ENCODE measurements at regions not wholly inside any gene's neighbourhood (a gene's known extent, or its start where the extent isn't known, plus 50 kb on each side); places are given as distances from the start of the nearest gene placed in this dataset.

DNA sequence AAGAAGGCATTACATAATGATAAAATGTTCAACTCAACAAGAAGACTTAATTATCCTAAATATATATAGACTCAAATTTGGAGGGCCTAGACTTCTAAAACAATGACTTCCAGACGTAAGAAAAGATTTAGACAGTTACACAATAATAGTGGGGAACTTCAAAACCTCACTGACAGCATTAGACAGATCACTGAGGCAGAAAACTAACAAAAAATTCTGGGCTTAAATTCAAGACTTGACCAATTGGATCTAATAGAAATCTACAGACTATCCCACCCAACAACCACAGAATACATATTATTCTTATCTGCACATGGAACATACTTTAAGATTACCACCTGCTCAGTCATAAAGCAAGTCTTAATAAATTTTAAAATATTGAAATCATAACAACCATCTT, 93.3 kb upstream of the ARSJ start:
- Histone ChIP-seq H3K4me1 (ENCODE audit: insufficient read depth, low read length) (no peaks in the 10 kb centered on the region), H3K9me3 (ENCODE audit: control insufficient read depth, insufficient read depth, low read length) (no peaks in the 10 kb centered on the region), H3K36me3 (ENCODE audit: insufficient read depth, low read length) (no peaks in the 10 kb centered on the region), H3K9ac (ENCODE audit: low read depth, low read length) (no peak overlapping the region)

DNA sequence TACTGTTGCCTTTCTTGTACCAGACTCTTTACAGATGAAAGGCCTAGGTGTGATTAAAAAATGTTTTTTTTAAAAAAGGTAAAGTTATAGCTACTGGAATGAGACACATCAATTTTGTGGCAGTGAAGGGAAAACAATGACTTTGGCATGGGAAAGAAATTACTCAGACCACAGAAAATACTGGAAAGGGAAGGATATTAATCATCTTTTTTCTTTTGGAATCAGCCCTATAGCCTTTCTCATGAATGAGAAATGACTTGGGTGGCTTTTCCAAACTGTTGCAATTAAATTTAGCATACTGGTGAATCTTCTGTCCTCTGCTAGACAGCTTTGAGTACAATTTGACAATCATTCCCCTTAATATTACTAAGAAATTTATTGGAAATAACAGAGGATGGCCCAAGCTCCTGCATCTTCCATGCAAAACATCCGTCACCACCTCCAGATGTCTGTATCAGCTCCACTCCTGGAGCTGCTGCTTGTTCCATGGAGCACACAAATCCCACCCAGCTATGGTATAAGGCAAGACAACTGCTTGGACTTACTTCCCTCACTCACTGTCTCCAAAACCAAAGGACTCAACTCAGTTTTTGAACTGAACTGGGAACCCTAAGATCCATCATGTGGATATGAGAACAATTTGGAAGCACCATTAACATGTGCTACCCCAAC, 97.6 kb upstream of the ARSJ start:
- Histone ChIP-seq H3K9me3 (ENCODE audit: control insufficient read depth, insufficient read depth, low read length) (no peaks in the 10 kb centered on the region), H3K4me1 (ENCODE audit: insufficient read depth, low read length) (peaks cover 5% of the 10 kb centered on the region; the same call in 1 of the 2 replicates), H3K36me3 (ENCODE audit: insufficient read depth, low read length) (no peaks in the 10 kb centered on the region), H3K9ac (ENCODE audit: low read depth, low read length) (no peak overlapping the region)

DNA sequence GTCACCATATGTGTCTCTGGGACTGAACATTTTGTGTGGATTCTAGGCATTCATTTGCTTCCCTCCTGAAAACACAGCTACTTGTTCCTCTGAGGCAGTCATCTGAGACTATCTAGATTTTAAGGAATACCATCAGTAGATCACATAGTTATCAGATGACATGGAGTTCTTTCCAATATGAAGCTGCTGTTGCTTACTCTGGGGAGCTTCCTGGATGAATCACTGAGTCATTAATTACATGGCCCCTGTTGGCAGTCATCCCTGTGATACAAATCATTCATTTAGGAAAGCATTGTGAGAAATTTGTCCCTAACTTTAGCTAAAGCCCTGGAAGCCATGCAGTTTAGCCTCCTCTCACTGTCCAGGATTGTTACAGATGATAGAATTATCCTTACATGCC, 98.2 kb upstream of the ARSJ start:
- peaks cover 6% of the 10 kb centered on the region; the same call in 1 of the 2 replicates for H3K4me1 ChIP-seq (ENCODE audit: insufficient read depth, low read length)
- H3K9me3 ChIP-seq (ENCODE audit: control insufficient read depth, insufficient read depth, low read length) = no peaks in the 10 kb centered on the region
- no peak overlapping the region for H3K9ac ChIP-seq (ENCODE audit: low read depth, low read length)
- no peaks in the 10 kb centered on the region for H3K36me3 ChIP-seq (ENCODE audit: insufficient read depth, low read length)

DNA sequence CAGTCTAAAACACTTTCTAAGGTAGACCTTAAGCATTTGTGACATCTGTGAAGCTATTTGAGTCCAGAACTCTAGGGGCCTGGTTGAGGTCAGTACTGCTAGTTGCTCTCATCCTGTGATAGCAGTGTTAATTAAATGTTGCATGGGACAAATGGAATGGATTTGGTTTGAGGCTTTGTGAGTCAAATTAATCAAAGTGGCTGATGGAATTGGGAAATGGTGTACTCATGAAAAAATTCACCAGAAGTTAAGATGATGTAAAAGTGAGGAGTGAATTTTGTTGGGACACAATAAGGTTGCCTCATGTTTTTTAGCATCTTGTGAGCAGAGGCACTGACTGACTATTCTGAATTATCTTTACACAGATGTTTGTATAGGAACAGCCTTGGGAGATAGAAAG, 99.2 kb upstream of the ARSJ start:
- Histone ChIP-seq H3K9ac (ENCODE audit: low read depth, low read length) (no peak overlapping the region), H3K4me1 (ENCODE audit: insufficient read depth, low read length) (peaks cover 10% of the 10 kb centered on the region), H3K9me3 (ENCODE audit: control insufficient read depth, insufficient read depth, low read length) (no peaks in the 10 kb centered on the region), H3K36me3 (ENCODE audit: insufficient read depth, low read length) (no peaks in the 10 kb centered on the region)

DNA sequence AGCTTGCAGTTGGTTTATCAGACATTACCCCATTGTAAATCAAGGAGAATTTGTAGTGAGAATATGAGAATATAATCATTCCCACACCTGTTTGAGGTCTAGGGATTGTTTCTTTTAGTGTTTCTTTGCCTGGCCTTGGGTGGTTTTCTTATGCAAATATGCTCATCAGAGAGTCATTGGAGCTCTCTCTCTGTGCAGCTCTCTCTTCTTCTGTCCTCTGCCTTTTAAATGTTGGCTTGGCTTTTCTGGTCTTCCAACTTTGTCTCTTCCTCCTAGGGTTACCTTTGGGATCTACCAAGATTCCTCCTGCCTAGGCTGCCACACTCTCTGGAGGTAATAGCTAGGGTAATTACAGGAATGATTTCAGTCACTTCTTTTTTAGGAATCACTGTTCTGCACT, 102.3 kb upstream of the ARSJ start:
- no peak overlapping the region for H3K9ac ChIP-seq (ENCODE audit: low read depth, low read length)
- H3K36me3 ChIP-seq (ENCODE audit: insufficient read depth, low read length) = no peaks in the 10 kb centered on the region
- H3K9me3 ChIP-seq (ENCODE audit: control insufficient read depth, insufficient read depth, low read length) = no peaks in the 10 kb centered on the region
- H3K4me1 ChIP-seq (ENCODE audit: insufficient read depth, low read length) = peaks cover 10% of the 10 kb centered on the region

DNA sequence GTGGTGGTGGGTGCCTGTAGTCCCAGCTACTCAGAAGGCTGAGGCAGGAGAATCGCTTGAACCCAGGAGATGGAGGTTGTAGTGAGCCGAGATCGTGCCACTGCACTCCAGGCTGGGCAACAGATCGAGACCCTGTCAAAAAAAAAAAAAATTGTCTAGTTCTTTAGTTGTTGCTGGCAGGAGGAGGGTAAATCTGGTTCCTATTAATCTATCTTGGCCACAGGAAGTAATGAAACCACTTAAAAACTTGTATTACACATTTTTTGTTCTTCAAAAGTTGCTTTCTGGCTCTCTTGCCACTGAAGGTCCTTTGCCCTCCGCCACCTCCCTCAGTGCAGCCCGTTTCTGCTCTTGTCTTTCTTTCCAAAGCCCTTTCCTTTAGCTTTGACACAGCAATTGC, 102.9 kb upstream of the ARSJ start:
- no peaks in the 10 kb centered on the region for H3K36me3 ChIP-seq (ENCODE audit: insufficient read depth, low read length)

DNA sequence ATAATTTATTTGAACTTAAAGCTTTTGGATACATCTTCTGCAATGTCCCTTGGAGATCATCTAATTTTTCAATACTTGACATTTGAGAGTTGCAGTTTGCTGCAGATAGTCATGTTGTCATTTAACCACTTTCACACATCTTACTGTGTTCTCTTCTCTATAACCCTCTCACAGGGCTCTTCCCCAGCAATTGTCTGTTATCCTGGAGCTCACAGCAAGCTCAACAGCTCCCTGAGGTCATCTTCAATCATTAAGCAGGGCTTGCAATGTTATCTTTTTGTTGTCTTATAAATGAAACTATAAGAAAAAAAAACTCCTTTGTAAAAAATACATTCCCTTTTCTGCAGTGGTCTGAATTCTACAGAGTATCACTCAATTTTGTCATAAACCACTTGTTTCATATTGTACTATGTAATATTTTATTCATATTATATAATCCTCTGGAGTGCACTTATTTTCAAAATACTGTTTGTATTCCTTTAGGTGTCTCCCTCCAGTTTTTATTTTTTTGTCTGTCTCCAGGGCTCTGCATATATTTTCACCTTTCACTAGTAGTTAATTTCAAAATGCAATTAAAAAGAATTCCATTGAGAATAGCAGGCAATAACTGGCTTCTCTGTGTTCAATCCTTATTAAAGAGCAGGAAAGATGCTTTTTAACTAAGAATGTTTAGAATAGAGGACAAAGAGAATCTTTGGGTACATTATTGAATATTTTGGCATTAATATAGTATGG, 106.3 kb upstream of the ARSJ start:
- Histone ChIP-seq H3K9ac (ENCODE audit: low read depth, low read length) (no peak overlapping the region), H3K4me1 (ENCODE audit: insufficient read depth, low read length) (peaks cover 18% of the 10 kb centered on the region), H3K36me3 (ENCODE audit: insufficient read depth, low read length) (no peaks in the 10 kb centered on the region), H3K9me3 (ENCODE audit: control insufficient read depth, insufficient read depth, low read length) (peaks cover 6% of the 10 kb centered on the region)

More for the DNA sequence above, 102.9 kb upstream of the ARSJ start:
- no peaks in the 10 kb centered on the region for H3K9me3 ChIP-seq (ENCODE audit: control insufficient read depth, insufficient read depth, low read length)
- H3K9ac ChIP-seq (ENCODE audit: low read depth, low read length) = no peak overlapping the region
- peaks cover 10% of the 10 kb centered on the region for H3K4me1 ChIP-seq (ENCODE audit: insufficient read depth, low read length)

DNA sequence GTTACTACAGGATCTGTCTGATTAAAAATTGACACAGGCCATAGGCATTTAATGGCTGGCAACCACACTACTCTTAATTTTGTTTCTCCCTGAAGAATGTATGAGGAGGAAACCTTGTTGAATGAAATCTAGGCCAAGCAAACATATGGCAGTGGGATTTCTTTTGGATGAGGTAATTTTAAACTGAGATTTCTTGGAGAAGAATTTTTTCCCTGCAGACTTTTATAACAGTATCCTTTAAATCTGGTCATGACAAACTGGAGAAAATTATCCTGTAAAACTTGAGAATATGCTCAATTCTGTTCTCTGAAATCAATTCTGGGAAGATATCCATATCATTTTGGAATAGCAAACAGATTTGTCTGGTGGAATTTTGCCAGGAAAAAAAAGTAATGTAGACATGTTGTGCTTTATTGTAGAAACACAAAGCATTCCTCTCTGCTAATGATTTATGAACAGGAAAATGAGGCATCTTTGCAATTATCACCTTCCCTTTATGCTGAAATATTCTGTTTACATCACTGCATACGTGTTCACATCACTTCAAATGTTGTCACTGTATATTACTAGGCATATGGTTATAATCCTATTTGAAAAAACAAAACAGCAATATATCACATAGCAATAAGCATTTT, 108.3 kb upstream of the ARSJ start:
- Histone ChIP-seq H3K4me1 (ENCODE audit: insufficient read depth, low read length) (peaks cover 12% of the 10 kb centered on the region), H3K9me3 (ENCODE audit: control insufficient read depth, insufficient read depth, low read length) (peaks cover 6% of the 10 kb centered on the region), H3K9ac (ENCODE audit: low read depth, low read length) (no peak overlapping the region), H3K36me3 (ENCODE audit: insufficient read depth, low read length) (no peaks in the 10 kb centered on the region)

DNA sequence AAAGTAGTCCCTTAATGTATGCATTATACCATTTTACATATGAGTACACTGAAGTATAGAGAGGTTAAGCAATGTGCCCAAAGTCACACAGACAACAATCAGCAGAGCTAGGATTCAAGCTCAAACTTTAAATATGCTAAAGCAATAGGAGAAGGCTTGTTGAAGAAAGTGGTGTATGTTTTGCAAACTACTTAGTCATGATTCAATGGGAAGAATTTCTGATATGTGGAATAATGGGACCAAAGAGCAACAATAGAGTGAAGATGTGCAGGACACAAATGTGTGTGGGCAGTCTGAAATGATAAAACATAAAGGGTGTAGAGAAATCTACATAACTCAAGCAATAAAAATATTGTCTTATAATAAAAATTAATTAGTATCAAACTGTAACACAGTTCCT, 109.0 kb upstream of the ARSJ start:
- Histone ChIP-seq H3K9ac (ENCODE audit: low read depth, low read length) (no peak overlapping the region), H3K4me1 (ENCODE audit: insufficient read depth, low read length) (peaks cover 9% of the 10 kb centered on the region; the same call in 1 of the 2 replicates), H3K36me3 (ENCODE audit: insufficient read depth, low read length) (no peaks in the 10 kb centered on the region), H3K9me3 (ENCODE audit: control insufficient read depth, insufficient read depth, low read length) (peaks cover 6% of the 10 kb centered on the region)

DNA sequence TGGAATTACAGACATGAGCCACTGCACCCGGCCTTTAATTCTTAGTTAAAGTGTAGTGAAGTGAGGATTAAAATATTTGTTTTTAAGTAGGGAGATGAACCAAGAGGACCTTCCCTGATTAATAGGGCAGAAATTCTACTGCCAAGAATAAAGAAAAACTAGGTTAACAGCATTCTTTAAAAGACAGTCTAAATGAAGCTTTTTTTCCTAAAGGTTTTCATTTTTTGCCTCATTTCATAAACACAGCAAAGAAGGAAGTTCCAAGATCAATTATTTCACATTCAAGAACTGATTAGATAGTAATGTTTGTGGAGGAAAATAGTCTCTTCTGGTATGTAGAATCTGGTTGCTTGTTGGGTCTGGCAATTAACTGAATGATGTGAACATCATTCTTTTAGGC, 112.1 kb upstream of the ARSJ start:
- Histone ChIP-seq H3K4me1 (ENCODE audit: insufficient read depth, low read length) (peaks cover 9% of the 10 kb centered on the region; the same call in 1 of the 2 replicates), H3K9me3 (ENCODE audit: control insufficient read depth, insufficient read depth, low read length) (peaks cover 6% of the 10 kb centered on the region), H3K36me3 (ENCODE audit: insufficient read depth, low read length) (no peaks in the 10 kb centered on the region), H3K9ac (ENCODE audit: low read depth, low read length) (no peak overlapping the region)

DNA sequence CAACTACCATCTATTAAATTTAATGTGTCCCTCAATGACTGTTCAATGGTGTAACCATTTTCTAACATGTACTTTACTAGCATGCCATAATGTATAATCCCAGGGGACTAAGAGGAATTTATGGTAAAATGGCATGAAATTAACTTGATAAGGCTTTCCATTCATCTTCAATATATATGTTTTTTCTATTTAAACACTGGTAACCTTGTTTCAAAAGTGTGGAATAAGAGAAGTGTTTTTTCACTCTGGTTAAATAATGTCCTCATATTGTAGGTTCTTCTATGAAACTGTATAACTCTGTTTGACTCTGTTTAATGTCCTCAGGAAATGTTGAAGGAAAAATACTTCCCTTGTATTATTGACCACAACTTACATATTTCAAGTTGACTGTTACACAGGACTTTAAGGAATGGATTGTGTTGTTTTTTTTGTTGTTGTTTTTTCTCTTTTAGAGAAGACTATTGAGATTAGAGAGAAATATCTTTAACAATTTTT, 113.8 kb upstream of the ARSJ start:
- Histone ChIP-seq H3K36me3 (ENCODE audit: insufficient read depth, low read length) (no peaks in the 10 kb centered on the region), H3K9ac (ENCODE audit: low read depth, low read length) (no peak overlapping the region), H3K9me3 (ENCODE audit: control insufficient read depth, insufficient read depth, low read length) (peaks cover 6% of the 10 kb centered on the region), H3K4me1 (ENCODE audit: insufficient read depth, low read length) (peaks cover 3% of the 10 kb centered on the region; the same call in 1 of the 2 replicates)

DNA sequence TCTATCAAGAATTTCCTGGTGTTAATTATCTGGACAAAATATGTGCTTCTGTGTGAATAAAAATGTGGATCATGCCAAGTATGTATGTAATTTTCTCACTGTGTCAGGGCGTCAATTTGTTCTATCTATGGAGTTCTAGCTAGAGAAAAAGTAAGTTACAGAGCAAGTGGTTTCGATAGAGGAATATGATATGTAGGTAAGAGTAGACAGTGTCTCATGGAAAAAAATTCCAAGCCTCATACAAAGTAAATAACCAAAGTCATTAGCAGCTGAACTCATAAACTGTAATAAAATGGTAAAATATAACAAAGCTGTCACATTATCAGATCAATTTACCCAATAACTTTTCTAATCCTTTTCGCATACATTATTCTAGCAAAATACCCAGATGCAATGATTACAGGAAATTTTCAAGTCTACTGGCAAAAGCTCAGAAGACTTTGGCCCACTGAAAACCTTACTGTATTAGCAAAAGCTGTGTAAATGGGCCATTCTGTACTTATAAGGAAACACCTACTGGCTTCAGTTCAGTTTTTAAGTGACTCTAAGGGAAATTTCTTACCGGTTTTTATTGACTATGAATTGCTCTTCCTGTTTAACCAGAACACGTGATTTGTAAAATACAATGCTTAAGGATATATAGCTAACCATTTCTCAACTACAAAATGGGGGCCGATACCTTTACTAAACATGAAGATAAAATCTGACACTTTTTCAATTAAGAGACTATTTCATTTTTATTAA, 121.0 kb upstream of the ARSJ start:
- Histone ChIP-seq H3K4me1 (ENCODE audit: insufficient read depth, low read length) (no peaks in the 10 kb centered on the region), H3K36me3 (ENCODE audit: insufficient read depth, low read length) (no peaks in the 10 kb centered on the region), H3K9ac (ENCODE audit: low read depth, low read length) (no peak overlapping the region), H3K9me3 (ENCODE audit: control insufficient read depth, insufficient read depth, low read length) (no peaks in the 10 kb centered on the region)

DNA sequence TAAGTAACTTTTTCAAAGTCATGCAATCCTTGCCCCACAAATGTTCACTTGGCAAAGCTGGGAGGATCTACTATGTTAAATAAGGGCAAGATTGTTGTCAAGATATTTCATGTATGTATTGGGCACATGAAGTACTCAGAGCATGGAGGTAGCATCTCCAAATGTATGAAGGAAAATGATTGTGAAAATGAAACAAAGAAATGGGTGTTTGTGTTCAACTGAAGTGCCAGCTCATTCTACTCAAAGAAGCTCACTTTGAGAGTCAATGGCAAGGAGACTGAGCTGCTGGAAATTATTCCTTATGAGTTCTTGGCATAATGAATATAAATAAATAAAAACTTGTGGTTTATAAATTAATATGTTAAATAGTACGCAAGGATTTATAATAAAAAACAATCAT, 124.5 kb upstream of the ARSJ start:
- Histone ChIP-seq H3K9me3 (ENCODE audit: control insufficient read depth, insufficient read depth, low read length) (no peaks in the 10 kb centered on the region), H3K36me3 (ENCODE audit: insufficient read depth, low read length) (no peaks in the 10 kb centered on the region), H3K9ac (ENCODE audit: low read depth, low read length) (no peak overlapping the region), H3K4me1 (ENCODE audit: insufficient read depth, low read length) (peaks cover 1% of the 10 kb centered on the region; the same call in 1 of the 2 replicates)

DNA sequence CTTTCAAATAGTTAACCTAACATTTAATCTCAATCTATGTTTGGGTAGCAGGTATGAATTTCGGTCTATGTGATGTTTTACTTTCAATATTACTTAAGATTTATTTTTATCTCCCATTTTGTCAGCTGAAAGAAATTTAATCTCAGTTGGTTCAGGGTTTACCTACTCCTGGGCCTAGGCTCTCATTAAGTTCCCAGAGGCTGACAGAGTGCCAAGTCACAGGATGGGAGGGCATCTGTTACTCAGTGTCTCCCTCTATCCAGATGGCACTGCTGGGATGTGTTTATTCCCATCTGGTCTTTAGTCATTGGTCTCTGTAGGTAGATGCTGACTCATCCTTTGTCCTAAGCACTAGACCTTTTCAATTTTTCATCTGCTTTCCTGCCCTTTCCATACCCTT, 129.4 kb upstream of the ARSJ start:
- H3K4me1 ChIP-seq (ENCODE audit: insufficient read depth, low read length) = peaks cover 3% of the 10 kb centered on the region; the same call in 1 of the 2 replicates
- no peak overlapping the region for H3K9ac ChIP-seq (ENCODE audit: low read depth, low read length)
- no peaks in the 10 kb centered on the region for H3K36me3 ChIP-seq (ENCODE audit: insufficient read depth, low read length)
- no peaks in the 10 kb centered on the region for H3K9me3 ChIP-seq (ENCODE audit: control insufficient read depth, insufficient read depth, low read length)

All from ES-I3 (cell line).